Activated T-cell treated with anti-CD3 and anti-CD28 coated beads, Interleukin-2, amount 50 U/mL, for 48 hours (primary cell): ENCODE measurements at regions not wholly inside any gene's neighbourhood (a gene's known extent, or its start where the extent isn't known, plus 50 kb on each side); places are given as distances from the start of the nearest gene placed in this dataset.

Experiments used
- DNase-seq, 2 experiments: peaks; one replicate each; pipeline ENCODE4 v3.0.0-alpha.2; 2020

DNA sequence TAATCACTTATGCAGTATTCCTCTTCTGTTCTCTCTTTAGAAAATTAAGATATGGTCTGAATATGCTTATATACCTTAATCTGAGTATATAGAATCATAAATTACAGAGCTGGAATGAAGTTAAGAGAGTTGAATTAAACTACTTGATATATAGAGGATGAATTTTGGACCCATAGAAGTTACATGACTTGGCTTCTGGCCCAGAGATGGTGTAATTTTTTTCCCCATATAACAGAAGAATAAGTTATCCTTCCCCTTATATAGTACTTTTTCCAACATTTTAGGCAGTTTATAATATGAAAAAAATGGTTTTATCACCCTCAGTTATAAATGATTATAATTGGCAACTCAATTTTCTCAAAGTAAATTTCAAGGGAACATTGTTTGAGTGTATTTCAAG, 616.3 kb downstream of the TBC1D4 start:
- DNase-seq: no peak

DNA sequence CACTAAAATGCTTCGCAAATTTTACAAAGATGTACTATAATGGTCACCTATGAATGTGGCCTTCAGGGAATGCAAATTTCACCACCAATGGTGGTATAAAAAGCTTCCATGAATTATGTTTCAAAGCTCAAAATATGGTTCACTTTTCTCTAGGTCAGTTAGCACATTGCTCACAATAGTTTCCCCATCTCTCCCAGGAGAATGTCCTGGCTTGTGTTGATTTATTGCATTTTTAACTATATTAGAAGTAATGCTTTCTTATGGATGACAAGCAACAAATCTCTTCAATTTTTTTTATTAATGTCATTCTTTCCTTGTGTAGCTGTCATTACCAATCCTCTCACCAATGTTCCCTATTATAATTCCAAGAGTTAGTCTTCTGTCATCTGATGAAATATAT, 621.2 kb downstream of the TBC1D4 start:
- no peak for DNase-seq

DNA sequence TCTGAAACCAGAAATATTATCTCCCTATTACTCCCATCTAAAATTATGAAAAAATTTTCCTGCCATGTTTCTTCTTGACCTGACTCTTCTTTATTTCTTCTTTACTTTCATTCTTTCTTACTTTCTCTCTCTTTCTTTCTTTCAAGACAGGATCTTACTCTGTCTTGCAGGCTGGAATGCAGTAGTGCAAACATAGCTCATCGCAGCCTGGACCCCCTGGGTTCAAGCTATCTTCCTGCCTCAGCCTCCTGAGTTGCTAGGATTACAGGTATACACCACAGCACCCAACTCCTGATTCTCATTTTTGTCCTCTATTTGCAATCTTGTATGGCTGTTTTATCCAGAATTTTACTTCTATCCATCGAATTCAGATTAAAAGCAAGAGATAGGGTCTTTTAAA, 631.1 kb downstream of the TBC1D4 start:
- no peak for DNase-seq

DNA sequence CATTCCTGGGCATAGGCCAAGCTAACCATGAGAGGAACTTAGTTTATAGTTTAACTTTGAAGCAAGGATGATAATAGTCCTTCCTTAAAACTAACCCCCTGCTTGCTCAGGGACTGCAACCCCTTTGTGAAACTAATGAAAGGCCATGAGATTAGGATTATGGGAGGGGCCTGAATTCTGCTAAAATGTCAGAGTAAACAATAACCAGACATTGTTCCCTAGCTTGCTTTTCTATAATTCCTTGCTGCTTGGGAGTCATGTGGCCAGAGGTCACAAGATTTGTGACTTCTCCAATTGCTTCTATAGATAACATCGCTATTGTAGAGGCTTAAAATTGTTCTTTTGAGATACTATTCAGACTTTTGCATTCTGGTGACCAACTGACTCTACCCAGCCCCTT, 634.0 kb downstream of the TBC1D4 start:
- no peak for DNase-seq

DNA sequence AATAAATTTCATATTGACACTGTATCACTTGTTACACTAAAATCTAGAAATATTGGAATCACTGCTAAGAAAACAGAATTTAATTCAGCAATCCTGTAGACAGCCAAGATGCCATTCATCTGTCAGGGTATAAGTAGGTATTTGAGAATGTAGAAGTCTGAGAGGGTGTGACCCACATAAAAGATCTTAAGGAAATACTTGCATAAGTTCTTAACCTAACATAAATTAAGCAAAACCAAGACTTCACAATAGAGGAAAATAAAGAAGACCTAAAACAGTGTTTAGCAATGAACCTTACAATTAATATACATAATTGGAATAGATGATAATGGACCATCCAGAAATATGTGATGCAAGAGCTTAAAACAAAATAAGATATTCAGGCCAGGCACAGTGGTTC, 636.2 kb downstream of the TBC1D4 start:
- DNase-seq: no peak

DNA sequence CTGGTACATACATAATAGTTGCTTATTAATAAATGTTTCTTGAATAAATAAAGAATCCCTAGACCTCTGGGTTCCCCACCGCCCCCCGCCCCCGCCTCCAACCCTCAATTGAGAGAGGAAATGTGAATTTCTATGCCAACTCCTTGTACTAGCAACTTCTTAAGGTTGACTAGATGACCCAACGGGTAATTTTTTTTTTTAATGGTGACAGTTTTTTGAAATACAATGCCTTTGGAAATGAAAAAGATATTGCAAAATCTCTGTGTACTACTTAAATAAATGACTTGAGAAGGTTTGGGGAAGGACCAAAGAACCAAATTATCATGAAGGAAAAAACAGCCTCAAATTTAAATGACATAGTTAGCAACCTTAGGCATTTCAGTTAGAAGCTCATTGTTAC, 640.3 kb downstream of the TBC1D4 start:
- DNase-seq: no peak

DNA sequence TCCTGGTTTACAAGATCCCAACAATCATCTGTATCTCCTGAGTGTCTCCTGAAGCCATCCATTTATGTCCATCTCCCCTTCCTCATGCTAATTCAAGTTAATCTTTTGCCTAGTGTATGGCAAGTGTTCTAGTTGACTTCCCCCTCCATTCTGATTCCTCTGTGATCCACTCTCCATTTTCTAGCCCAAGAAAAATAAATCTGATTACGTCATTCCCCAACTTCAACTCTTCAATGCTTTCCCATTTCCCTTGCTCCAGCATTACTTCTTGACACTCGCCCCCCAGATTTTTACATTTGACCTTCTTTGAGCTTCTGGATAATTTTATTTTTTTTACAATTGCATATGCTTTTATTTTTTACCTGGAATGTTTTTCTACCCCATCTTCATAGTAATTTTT, 640.8 kb downstream of the TBC1D4 start:
- DNase-seq: no peak

DNA sequence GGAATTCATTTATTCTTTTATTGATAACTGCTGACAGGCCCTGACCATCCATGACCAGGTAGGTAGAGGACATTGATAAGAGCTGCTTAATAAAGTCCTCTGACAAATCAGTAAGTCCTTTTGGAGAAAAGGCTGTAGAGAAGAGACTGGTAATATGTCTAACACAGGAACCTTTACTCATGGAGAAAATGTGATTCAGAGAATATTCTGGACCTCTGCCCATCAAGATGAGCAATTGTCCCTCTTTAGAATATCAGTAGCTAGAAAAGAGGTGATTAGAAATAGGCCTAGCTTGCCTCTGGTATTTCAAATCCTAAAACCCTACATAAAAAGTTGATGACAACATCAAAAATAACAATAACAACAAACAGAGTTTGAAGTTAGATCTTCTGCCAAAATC, 642.3 kb downstream of the TBC1D4 start:
- no peak for DNase-seq

DNA sequence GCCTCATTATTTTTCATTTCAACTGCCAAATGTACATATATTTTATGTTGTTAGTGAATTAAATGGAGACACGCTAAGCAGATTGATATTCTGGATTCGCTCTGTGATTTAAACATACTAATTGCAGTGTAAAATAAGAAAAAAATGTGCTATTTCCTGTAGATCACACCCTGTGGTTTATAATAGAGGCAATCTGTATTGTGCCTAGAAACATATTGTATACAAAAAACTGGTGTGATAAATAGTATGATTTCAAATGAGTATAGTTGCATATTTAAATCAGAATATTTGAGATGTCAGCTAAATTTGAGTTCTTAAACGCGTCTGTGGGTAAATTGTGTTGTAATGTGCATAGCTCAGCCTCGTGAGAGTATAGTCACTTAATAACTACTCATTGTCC, 643.9 kb downstream of the TBC1D4 start:
- no peak for DNase-seq

DNA sequence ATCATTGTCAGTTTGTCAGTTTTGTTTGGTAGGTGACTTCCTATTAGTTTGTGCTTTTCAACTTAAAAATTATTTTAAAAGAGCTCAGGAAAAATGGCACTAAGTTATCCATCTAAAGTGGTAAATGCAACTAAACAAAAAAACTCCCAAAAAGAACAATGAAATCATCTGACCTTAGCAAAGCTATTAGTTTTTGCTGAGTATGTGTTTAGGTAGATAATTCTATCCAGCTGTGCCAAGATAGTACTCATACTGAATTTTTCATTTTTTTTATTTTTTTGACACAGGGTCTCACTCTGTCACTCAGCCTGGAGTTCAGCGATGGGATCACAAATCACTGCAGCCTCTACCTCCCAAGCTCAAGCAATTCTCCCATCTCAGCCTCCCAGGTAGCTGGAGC, 645.3 kb downstream of the TBC1D4 start:
- no peak for DNase-seq

DNA sequence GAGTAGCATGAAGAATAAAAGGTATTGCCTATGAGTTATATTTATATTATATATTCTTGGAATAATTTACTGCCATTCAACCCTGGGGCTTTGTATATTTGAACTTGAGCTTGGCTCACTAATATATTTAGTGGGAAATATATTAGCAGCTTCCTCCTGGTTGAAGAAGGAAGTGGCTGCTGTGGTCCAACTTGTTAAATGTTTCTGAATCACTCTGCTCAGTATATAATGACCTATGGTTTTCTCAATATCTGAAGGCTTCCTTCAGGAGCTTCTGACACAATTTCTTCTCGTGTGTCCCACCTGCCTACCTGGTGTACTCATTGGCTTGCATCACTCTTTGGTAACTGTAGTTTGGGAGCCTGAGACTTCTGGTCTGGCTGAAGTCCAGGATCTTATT, 646.4 kb downstream of the TBC1D4 start:
- DNase-seq: no peak

DNA sequence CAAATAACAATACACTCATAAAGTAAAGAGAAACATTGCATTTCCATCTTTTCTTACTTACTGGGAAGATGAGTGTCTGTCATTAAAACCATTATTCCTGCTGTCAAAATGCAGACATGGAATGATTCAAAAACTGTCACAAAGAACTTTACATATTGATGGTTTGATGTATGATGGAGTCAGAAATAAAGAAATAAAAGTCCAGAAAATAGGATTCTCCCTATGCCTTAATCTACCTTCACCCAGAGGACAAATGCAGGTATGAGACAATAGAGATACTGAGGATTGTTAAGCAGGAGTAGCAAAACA, 656.1 kb downstream of the TBC1D4 start:
- no peak for DNase-seq

DNA sequence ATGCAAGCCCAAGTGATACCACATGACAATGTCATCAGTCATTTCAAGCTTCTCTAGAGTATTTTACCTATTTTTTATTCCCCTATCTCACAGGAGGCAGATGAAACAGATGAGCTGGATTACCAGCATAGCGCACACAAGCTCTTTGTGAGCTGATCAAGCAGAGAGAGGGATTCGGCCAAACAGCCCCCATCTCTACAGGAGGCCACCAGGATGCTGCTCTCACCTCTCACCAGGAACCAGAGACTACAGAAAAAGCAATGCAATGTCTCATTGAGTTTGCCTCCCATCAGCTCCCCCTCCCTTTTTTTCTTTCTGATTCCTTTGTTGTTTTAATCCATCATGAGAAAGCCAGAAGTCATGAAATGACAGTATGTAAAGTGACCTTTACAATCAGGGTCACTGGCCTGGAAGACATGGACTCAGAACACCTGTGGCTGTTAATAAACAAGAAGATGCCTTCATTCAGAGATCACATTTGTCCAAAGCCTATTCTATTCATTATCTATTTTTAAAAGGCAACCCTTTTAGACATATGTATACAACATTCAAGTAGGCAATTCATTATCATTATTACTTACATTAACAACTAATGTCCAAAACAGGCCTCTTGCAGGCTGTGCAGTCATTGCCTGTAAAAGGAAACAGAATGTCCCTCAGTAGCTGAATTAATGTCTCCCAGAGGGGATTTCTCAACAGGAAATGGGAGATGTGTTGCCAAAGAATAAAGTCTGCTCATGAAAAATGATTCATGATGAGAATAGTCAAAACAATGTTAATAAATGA, 656.6 kb downstream of the TBC1D4 start:
- no peak for DNase-seq

DNA sequence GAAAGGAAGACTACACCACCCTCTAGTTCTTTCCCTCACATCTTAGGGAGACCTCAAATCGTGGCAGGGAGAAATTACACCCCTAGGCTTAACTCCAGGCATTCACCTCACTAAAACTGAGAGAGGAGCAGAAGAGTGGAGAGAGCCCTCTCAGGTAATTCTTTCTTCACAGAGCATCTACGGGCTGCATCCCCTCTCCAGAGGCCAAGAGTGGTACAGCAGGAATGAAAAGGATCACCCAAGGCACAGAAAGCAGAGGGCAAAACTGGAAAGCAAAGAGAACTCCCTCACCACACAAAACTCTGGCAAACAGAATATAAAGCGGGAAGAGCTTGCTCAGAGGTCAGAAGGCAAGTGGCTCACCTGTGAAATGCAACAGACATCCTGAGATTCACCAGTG, 661.2 kb downstream of the TBC1D4 start:
- DNase-seq: no peak

DNA sequence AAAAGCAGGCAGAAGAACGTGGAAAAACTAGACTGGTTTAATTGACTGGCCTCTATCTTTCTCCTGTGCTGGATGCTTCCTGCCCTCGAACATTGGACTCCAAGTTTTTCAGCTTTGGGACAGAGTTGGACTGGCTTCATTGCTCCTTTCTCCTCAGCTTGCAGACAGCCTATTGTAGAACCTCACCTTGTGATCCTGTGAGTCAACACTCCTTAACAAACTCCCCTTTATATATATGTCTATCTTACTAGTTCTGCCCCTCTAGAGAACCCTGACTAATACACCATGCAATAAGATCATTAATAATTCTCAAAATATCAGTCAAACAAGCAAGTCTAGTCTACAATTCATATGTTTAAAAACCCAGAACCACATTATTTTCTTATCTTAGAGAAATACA, 662.4 kb downstream of the TBC1D4 start:
- no peak for DNase-seq

DNA sequence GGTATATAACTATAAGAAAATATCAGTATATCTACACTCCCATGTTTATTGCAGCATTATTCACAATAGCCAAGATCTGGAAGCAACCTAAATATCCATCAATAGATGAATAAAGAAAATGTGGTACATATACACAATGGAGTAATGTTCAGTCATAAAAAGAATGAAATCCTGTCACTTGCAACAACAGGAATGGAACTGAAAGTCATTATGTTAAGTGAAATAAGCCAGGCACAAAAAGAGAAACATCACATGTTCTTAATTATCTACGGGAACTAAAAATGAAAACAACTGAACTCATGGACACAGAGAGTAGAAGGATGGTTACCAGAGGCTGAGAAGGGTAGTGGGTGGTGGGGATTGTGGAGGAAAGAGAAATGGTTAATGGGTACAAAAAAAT, 665.2 kb downstream of the TBC1D4 start:
- DNase-seq: no peak

DNA sequence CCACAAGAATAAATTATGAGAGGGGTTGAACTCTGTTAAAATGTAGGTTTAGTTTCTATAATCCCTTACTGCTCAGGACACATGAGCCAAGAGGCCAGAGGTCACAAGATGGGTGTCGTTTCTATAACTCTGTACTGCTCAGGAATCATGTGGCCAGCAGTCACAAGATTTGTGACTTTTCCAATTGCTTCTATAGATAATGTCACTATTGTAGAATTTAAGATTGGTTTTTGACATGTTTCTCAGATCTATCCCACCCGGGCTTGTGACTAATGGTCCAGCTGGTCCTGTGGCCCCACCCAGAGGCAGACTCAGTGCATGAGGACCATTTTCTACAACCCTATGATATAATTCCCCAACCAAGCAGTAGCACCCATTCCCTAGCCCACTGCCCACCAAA, 662.0 kb upstream of the KLF12 start:
- DNase-seq: no peak

DNA sequence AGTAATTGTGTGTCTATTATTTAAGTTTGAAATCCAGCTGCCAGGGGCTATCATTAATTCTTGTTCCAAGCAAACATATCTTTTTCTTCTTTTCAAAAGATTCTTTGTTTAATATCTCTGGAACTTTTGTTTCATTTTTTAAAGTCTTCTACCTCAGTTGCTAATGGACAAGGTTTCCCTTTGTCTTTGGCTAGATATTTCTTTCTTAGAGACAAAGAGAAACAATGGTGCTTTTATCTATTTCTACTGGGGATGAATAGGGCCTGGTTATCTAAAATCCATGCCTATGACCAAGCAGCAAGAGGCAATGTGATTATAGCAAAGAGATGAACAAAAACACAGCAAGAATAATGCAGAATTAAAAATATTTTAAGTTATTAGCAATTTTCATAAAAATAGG, 661.3 kb upstream of the KLF12 start:
- no peak for DNase-seq

DNA sequence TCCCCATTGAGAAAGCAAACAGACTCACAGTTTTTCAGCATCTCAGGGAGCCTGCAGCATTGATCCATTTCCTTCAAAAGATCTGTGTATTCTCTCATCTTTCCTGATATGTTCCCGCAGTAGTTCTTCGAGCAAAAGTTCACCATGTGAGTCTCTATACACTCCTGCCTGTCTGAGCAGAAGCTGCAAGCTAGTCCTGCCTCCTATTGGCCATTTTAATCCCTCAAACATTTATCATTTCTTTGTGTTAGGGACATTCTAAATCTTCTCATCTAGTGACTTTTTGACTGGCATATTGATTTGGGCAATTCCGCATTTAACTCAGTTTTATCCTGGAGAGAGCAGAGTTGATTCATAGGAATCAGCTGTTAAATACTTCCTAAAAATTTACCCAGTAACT, 660.4 kb upstream of the KLF12 start:
- DNase-seq: no peak

DNA sequence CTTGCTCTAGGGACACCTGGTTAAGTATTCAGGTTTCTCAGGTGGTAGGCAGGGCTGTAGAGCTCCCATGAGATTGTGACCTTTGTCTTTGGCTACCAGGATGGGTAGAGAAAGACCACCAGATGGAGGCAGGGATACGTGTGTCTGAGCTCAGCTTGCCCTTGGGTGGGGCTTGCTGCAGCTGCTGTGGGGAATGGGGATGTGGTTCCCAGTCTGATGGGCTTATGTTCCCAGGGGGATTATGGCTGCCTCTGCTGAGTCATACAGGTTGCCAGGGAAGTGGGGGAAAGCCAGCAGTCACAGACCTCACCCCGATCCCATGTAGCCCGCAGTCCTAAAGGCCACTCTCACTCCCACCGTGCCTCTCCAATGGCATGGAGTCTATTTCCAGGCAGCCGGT, 659.9 kb upstream of the KLF12 start:
- no peak for DNase-seq

DNA sequence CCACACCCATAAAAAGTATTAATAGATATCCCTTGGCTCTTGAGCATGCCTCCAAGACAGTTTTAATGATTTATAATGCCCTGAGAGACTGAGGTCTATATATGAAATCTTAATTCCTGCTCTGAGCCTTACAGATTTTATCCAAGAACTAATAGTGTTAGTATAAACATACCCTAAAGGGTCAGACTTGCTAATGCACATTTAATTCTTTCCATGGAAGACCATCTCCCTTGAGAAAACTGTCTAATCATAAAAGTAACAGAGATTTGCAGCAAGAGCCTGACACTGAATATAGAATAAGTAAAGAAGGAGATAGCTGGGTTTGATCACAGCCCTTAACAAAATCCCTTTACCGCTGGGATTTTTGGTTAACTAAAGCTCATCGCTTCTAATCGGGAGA, 650.8 kb upstream of the KLF12 start:
- DNase-seq: no peak

DNA sequence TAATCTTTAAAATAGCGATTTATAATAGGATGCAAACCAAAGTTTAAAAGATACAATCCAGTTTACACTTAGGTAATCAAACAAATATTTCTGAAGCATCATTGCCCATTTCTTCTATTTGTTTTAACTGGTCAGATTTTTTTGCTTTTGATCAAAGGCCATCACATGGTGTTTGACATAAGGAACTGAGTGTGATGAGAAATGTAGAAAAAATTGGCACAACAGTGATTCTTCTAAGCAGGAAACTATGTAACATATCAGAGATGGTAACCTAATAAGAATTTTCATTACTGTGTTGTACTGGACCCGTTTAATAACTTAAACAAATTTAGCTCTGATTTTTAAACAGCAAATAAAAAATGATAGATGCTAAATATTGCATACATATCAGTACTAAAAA, 644.7 kb upstream of the KLF12 start:
- DNase-seq: no peak

DNA sequence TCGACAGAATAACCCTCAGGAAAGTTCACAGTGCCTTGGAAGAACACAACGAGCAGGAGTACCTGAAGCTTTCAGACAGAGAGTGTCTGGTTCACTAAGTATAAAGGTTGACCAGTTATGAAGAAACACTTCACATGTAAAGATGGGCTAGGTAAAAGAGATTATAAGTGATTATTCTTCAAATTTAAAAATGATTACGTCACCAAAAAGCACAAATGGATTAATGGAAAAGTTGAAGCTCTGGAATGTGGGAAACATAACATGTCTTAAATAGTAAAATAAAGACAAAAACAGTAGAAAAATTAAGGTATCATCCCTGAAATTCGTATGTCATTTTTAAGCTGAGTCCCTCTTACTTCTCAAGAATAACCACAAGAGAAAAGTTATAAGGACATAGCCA, 643.9 kb upstream of the KLF12 start:
- DNase-seq: no peak

DNA sequence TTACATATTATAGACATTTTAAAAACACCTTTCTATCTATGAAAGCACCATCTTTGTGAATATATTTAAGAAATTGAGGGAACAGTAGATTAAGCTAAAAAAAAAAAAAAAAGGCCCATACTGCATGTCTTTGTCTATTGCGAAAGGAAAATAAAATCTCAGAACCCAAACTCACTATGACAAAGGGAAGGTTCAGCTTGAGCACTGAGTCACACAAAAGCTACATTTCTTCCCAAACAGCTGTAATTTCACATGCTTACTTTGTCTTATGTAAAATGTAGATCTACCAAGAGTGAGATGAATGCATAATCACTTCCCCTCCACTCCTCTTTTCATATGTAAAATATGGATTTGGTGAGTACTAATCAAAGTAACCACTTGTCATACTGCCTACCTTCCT, 640.1 kb upstream of the KLF12 start:
- no peak for DNase-seq

DNA sequence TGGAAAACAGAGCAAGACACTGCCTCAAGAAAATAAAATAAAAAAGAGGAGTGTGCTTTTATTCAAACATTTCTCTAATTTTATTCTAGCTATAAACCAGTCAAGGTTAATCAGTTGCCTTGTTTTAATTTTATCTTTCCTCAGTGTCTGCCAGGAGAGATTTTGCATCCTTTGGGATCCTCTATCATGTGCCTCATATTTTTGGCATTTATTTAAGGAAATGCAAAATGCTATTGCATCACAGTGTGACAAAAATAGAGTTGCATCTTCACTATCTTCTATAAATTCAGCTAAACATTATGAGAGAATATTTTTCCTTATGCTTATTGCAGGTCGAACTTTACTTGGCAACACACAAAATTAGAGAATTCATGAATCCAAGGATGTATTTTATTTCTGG, 639.0 kb upstream of the KLF12 start:
- DNase-seq: no peak

DNA sequence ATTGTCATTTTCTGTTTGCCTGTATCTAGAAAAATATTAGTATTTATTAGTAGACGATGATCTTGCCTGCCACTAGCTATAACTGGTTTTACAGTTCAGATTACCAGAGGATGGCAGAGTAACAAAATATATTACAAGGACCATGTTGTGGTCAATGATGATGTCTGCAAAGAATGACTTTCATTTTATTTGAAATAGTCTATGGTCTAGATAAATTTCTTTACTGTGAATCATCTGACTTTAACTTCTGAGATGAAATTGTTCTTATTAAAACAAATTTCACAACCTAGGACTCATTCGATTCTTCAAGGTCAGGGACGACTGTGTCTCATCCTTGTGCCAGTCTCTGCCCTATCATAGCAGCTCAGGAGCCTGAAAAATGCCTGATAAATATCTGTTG, 637.8 kb upstream of the KLF12 start:
- no peak for DNase-seq
